H9 (cell line): ENCODE measurements at regions not wholly inside any gene's neighbourhood (a gene's known extent, or its start where the extent isn't known, plus 50 kb on each side); places are given as distances from the start of the nearest gene placed in this dataset.

Experiments
- DNase-seq: peaks from one replicate; pipeline ENCODE4 v3.0.0-alpha.2; 2017
- H2AFZ ChIP-seq: one replicate; pipeline ENCODE4 v1.6.1; 2013; ENCODE audit warnings: mild to moderate bottlenecking, low read length, control low read depth, moderate library complexity
- H2AK5ac ChIP-seq: 2 replicates; pipeline ENCODE4 v1.6.1; 2013; ENCODE audit warnings: low read length, control low read depth, mixed read lengths; ENCODE audit not compliant: insufficient read length
- H2BK120ac ChIP-seq: one replicate; pipeline ENCODE4 v1.6.1; 2013; ENCODE audit warnings: low read depth, mild to moderate bottlenecking, low read length, control low read depth, inconsistent platforms; ENCODE audit not compliant: poor library complexity, severe bottlenecking
- H2BK12ac ChIP-seq: 2 replicates; pipeline ENCODE4 v1.6.1; 2013; ENCODE audit warnings: low read length, control low read depth, mixed read lengths, low read depth; ENCODE audit not compliant: insufficient read length
- H2BK15ac ChIP-seq: 2 replicates; pipeline ENCODE4 v1.6.1; 2013; ENCODE audit warnings: low read depth, low read length, control low read depth
- H2BK20ac ChIP-seq: one replicate; pipeline ENCODE4 v1.6.1; 2013; ENCODE audit warnings: low read depth, mild to moderate bottlenecking, low read length, control low read depth, inconsistent platforms; ENCODE audit not compliant: poor library complexity, severe bottlenecking
- H2BK5ac ChIP-seq: 2 replicates; pipeline ENCODE4 v1.6.1; 2013; ENCODE audit warnings: low read length, control low read depth, mixed read lengths; ENCODE audit not compliant: insufficient read length
- H3K14ac ChIP-seq: 2 replicates; pipeline ENCODE4 v1.6.1; 2013; ENCODE audit warnings: low read length, control low read depth; ENCODE audit not compliant: insufficient read depth
- H3K18ac ChIP-seq: 2 replicates; pipeline ENCODE4 v1.6.1; 2013; ENCODE audit warnings: low read depth, mild to moderate bottlenecking, mixed read lengths, low read length, control low read depth; ENCODE audit not compliant: insufficient read length
- H3K23ac ChIP-seq: 2 replicates; pipeline ENCODE4 v1.6.1; 2013; ENCODE audit warnings: low read length, control low read depth, mixed read lengths, low read depth; ENCODE audit not compliant: insufficient read length
- H3K23me2 ChIP-seq: 2 replicates; pipeline ENCODE4 v1.6.1; 2013; ENCODE audit warnings: low read depth, mild to moderate bottlenecking, mixed read lengths, low read length, control low read depth; ENCODE audit not compliant: insufficient read length, poor library complexity, severe bottlenecking
- H3K27ac ChIP-seq: 2 replicates; pipeline ENCODE4 v1.5.1; 2013; ENCODE audit warnings: low read length, control low read depth, mixed read lengths, low read depth; ENCODE audit not compliant: insufficient read length
- H3K27me3 ChIP-seq: 2 replicates; pipeline ENCODE4 v1.6.1; 2013; ENCODE audit warnings: low read length, control low read depth, inconsistent platforms; ENCODE audit not compliant: insufficient read depth
- H3K4ac ChIP-seq: 2 replicates; pipeline ENCODE4 v1.6.1; 2013; ENCODE audit warnings: low read depth, mild to moderate bottlenecking, control low read depth, inconsistent platforms, low read length, moderate library complexity
- H3K4me1 ChIP-seq: 2 replicates; pipeline ENCODE4 v1.6.1; 2013; ENCODE audit warnings: low read length, control low read depth, inconsistent platforms; ENCODE audit not compliant: insufficient read depth
- H3K4me2 ChIP-seq: 2 replicates; pipeline ENCODE4 v1.6.1; 2013; ENCODE audit warnings: low read length, control low read depth, mixed read lengths; ENCODE audit not compliant: insufficient read length, insufficient read depth
- H3K56ac ChIP-seq: 2 replicates; pipeline ENCODE4 v1.6.1; 2013; ENCODE audit warnings: low read depth, mild to moderate bottlenecking, mixed read lengths, low read length, control low read depth; ENCODE audit not compliant: insufficient read length
- H3K79me1 ChIP-seq: 2 replicates; pipeline ENCODE4 v1.6.1; 2013; ENCODE audit warnings: low read depth, mild to moderate bottlenecking, moderate library complexity, low read length, control low read depth, inconsistent platforms; ENCODE audit not compliant: insufficient read depth, poor library complexity, severe bottlenecking
- H3K79me2 ChIP-seq: 2 replicates; pipeline ENCODE4 v1.6.1; 2013; ENCODE audit warnings: low read length, control low read depth, inconsistent platforms; ENCODE audit not compliant: insufficient read depth
- H3K9ac ChIP-seq: 2 replicates; pipeline ENCODE4 v1.6.1; 2013; ENCODE audit warnings: low read length, control low read depth, mixed read lengths; ENCODE audit not compliant: insufficient read length; ENCODE audit errors: extremely low read depth
- H3K9me3 ChIP-seq: one replicate; pipeline ENCODE4 v1.6.1; 2013; ENCODE audit warnings: low read depth, low read length, inconsistent platforms; ENCODE audit not compliant: control insufficient read depth
- H3T11ph ChIP-seq: one replicate; pipeline ENCODE4 v1.6.1; 2013; ENCODE audit warnings: mild to moderate bottlenecking, low read length, control low read depth, inconsistent platforms
- H4K20me1 ChIP-seq: one replicate; pipeline ENCODE4 v1.6.1; 2013; ENCODE audit not compliant: control insufficient read depth, insufficient read length, insufficient read depth
- H4K5ac ChIP-seq: 2 replicates; pipeline ENCODE4 v1.6.1; 2013; ENCODE audit warnings: low read depth, mild to moderate bottlenecking, mixed read lengths, low read length, control low read depth; ENCODE audit not compliant: insufficient read length
- H4K8ac ChIP-seq: replicated peaks from 2 replicates; pipeline ENCODE4 v1.6.1; 2013; ENCODE audit warnings: low read length, control low read depth, mixed read lengths, low read depth; ENCODE audit not compliant: insufficient read length
- H4K91ac ChIP-seq: 2 replicates; pipeline ENCODE4 v1.6.1; 2013; ENCODE audit warnings: low read depth, mild to moderate bottlenecking, moderate library complexity, mixed read lengths, low read length, control low read depth; ENCODE audit not compliant: insufficient read length
- H3K27ac Mint-ChIP-seq, 3 experiments: 2 replicates in 2 of 3; 3 replicates in 1 of 3; pipeline ENCODE4 v1.8.0; 2020 to 2021; ENCODE audit warnings: mixed read lengths in 3 of 3, mild to moderate bottlenecking in 1 of 3, moderate library complexity in 1 of 3
- H3K27me3 Mint-ChIP-seq: 2 replicates; pipeline ENCODE4 v1.8.0; 2021; ENCODE audit warnings: low read depth, mild to moderate bottlenecking, moderate library complexity, mixed read lengths
- H3K36me3 Mint-ChIP-seq, 3 experiments: 2 replicates in 2 of 3; 3 replicates in 1 of 3; pipeline ENCODE4 v1.8.0; 2020 to 2021; ENCODE audit warnings: low read depth in 3 of 3, mixed read lengths in 3 of 3; ENCODE audit not compliant: insufficient read depth in 1 of 3
- H3K4me1 Mint-ChIP-seq, 2 experiments: 2 replicates each; pipeline ENCODE4 v1.8.0; 2020; ENCODE audit warnings: mixed read lengths in 2 of 2
- H3K4me3 Mint-ChIP-seq, 2 experiments: 2 replicates in 1 of 2; 3 replicates in 1 of 2; pipeline ENCODE4 v1.8.0; 2020 to 2021; ENCODE audit warnings: mild to moderate bottlenecking in 2 of 2, mixed read lengths in 2 of 2, moderate library complexity in 1 of 2
- H3K9me3 Mint-ChIP-seq, 2 experiments: 2 replicates in 1 of 2; 3 replicates in 1 of 2; pipeline ENCODE4 v1.8.0; 2020; ENCODE audit warnings: mild to moderate bottlenecking in 2 of 2, mixed read lengths in 2 of 2, moderate library complexity in 1 of 2
- WGBS: extraction: QIAGEN DNeasy Blood & Tissue Kit; methylation state at CpG from one replicate; pipeline ENCODE4 v1.1.7; 2013; ENCODE audit warnings: missing lambda C conversion rate, low lambda C conversion rate, mixed read lengths; ENCODE audit not compliant: insufficient read length; ENCODE audit errors: extremely low coverage; 5-methylcytosine and 5-hydroxymethylcytosine counted together
- TF ChIP-seq, protein P1 (sequence below): fragments of 200-600 bp; sonication (generic); conservative IDR thresholded peaks from 3 replicates; pipeline ENCODE4 v1.8.0; 2021; ENCODE audit warnings: antibody characterized with exemption, mild to moderate bottlenecking

DNA sequence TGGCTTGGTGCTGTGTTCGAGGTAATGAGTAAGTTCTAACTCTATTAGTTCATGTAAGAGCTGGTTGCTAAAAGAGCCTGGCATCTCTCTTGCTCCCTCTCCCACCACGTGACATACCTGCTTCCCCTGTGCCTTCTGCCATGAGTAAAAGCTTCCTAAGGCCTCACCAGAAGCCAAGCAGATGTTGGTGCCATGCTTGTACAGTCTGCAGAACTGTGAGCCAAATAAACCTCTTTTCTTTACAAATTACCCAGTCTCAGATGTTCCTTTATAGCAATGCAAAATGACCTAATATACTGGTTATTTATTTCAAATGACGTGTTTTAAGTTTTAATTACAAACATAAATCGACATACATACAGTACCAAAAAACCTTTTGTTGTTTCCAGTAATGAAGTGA, 101.7 kb upstream of the DNAJC1 start:
- Histone ChIP-seq H2BK5ac (no peak overlapping the region), H4K5ac (no peak overlapping the region), H4K8ac (no peak overlapping the region), H3K4ac (no peak overlapping the region), H3K27ac (no peak overlapping the region), H3K18ac (no peak overlapping the region), H3T11ph (no peak overlapping the region), H3K23me2 (no peaks in the 10 kb centered on the region), H3K4me1 (no peaks in the 10 kb centered on the region), H3K79me1 (no peaks in the 10 kb centered on the region), H2BK20ac (no peak overlapping the region), H3K9me3 (no peaks in the 10 kb centered on the region), H3K9ac (no peak overlapping the region), H2AK5ac (no peak overlapping the region), H4K20me1 (no peaks in the 10 kb centered on the region), H2BK120ac (no peak overlapping the region), H2BK12ac (no peak overlapping the region), H3K56ac (no peak overlapping the region), H2BK15ac (no peak overlapping the region), H2AFZ (no peak overlapping the region), H3K23ac (no peak overlapping the region), H3K27me3 (no peaks in the 10 kb centered on the region), H3K79me2 (no peaks in the 10 kb centered on the region), H3K4me2 (no peak overlapping the region), H4K91ac (no peak overlapping the region), H3K14ac (no peak overlapping the region)
- Mint-ChIP-seq H3K27me3 (peaks cover 1% of the 10 kb centered on the region; the same call in 1 of the 2 replicates), H3K36me3 (no peaks in the 10 kb centered on the region), H3K4me3 (no peak overlapping the region), H3K27ac (no peak overlapping the region), H3K9me3 (no peaks in the 10 kb centered on the region), H3K4me1 (peaks cover 3% of the 10 kb centered on the region in 2 experiments)
- no peak for DNase-seq
- TF ChIP-seq, protein P1, sequence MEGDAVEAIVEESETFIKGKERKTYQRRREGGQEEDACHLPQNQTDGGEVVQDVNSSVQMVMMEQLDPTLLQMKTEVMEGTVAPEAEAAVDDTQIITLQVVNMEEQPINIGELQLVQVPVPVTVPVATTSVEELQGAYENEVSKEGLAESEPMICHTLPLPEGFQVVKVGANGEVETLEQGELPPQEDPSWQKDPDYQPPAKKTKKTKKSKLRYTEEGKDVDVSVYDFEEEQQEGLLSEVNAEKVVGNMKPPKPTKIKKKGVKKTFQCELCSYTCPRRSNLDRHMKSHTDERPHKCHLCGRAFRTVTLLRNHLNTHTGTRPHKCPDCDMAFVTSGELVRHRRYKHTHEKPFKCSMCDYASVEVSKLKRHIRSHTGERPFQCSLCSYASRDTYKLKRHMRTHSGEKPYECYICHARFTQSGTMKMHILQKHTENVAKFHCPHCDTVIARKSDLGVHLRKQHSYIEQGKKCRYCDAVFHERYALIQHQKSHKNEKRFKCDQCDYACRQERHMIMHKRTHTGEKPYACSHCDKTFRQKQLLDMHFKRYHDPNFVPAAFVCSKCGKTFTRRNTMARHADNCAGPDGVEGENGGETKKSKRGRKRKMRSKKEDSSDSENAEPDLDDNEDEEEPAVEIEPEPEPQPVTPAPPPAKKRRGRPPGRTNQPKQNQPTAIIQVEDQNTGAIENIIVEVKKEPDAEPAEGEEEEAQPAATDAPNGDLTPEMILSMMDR, result no peak
- WGBS, result no CpG with 5 or more reads among the region's 4 CpGs
